DMS 273 (cell line): ENCODE measurements at regions not wholly inside any gene's neighbourhood (a gene's known extent, or its start where the extent isn't known, plus 50 kb on each side); places are given as distances from the start of the nearest gene placed in this dataset.

ENCODE experiments used
- DNase-seq: peaks from one replicate; lab custom pipeline; 2025; ENCODE audit not compliant: unreplicated experiment; lab: John Stamatoyannopoulos, UW

- no peak for DNase-seq
Measured at GRCh38 chr1:81032973-81033425, 767.7 kb upstream of the ADGRL2 start.

GRCh38 chr1:81032374-81032773 lies 768.4 kb upstream of the ADGRL2 start:
- no peak for DNase-seq

- DNase-seq, result no peak
Measured at GRCh38 chr1:81030441-81030840, 770.3 kb upstream of the ADGRL2 start.

- no peak for DNase-seq
Measured at GRCh38 chr1:81029266-81029665, 771.5 kb upstream of the ADGRL2 start.

- no peak for DNase-seq
Measured at GRCh38 chr1:81023187-81023724, 777.5 kb upstream of the ADGRL2 start.

- DNase-seq, result no peak
Measured at GRCh38 chr1:81021134-81021533, 779.6 kb upstream of the ADGRL2 start.

- DNase-seq, result no peak
Measured at GRCh38 chr1:81020506-81020905, 780.2 kb upstream of the ADGRL2 start.

GRCh38 chr1:81010126-81010525 lies 790.6 kb upstream of the ADGRL2 start:
- DNase-seq, result no peak

GRCh38 chr1:81008293-81008692 lies 792.4 kb upstream of the ADGRL2 start:
- no peak for DNase-seq

- no peak for DNase-seq
Measured at GRCh38 chr1:81007024-81007423, 793.7 kb upstream of the ADGRL2 start.

GRCh38 chr1:81006502-81006901 lies 794.2 kb upstream of the ADGRL2 start:
- DNase-seq, result no peak

GRCh38 chr1:81004011-81004410 lies 796.7 kb upstream of the ADGRL2 start:
- no peak for DNase-seq

- DNase-seq, result no peak
Measured at GRCh38 chr1:80994934-80995333, 805.8 kb upstream of the ADGRL2 start.

- no peak for DNase-seq
Measured at GRCh38 chr1:80994038-80994437, 806.7 kb upstream of the ADGRL2 start.

GRCh38 chr1:80993154-80993980 lies 807.4 kb upstream of the ADGRL2 start:
- DNase-seq, result no peak

GRCh38 chr1:80989455-80989854 lies 811.3 kb upstream of the ADGRL2 start:
- no peak for DNase-seq

GRCh38 chr1:80988926-80989325 lies 811.8 kb upstream of the ADGRL2 start:
- no peak for DNase-seq

- no peak for DNase-seq
Measured at GRCh38 chr1:80987824-80988223, 812.9 kb upstream of the ADGRL2 start.

- DNase-seq, result no peak
Measured at GRCh38 chr1:80987106-80987505, 813.6 kb upstream of the ADGRL2 start.

GRCh38 chr1:80982831-80983230 lies 817.9 kb upstream of the ADGRL2 start:
- no peak for DNase-seq

- no peak for DNase-seq
Measured at GRCh38 chr1:80973101-80973500, 827.6 kb upstream of the ADGRL2 start.

GRCh38 chr1:80966266-80966665 lies 834.5 kb upstream of the ADGRL2 start:
- DNase-seq, result no peak

GRCh38 chr1:80962564-80962963 lies 838.2 kb upstream of the ADGRL2 start:
- DNase-seq, result no peak
